ENCODE measurements at regions not wholly inside any gene's neighbourhood (a gene's known extent, or its start where the extent isn't known, plus 50 kb on each side); places are given as distances from the start of the nearest gene placed in this dataset.

GRCh38 chr1:116277840-116278540 is 95.1 kb upstream of the ATP1A1 start:
- no peak overlapping the region for H4K8ac ChIP-seq (replicated peaks; ENCODE audit: insufficient read length, low read depth, low read length)
- no peaks in the 10 kb centered on the region for H3K27me3 ChIP-seq (ENCODE audit: insufficient read depth, low read length)
- H3K79me2 ChIP-seq (ENCODE audit: insufficient read depth, low read length) = no peaks in the 10 kb centered on the region
- H2AK5ac ChIP-seq (ENCODE audit: insufficient read length, low read length) = no peak overlapping the region
- H3K4me1 ChIP-seq (ENCODE audit: insufficient read depth, low read length) = no peaks in the 10 kb centered on the region
- WGBS (ENCODE audit: extremely low coverage, insufficient read length, low lambda C conversion rate) = no CpG with 5 or more reads among the region's 6 CpGs
- no peak overlapping the region for H3K4ac ChIP-seq (ENCODE audit: low read depth, low read length)
- no peaks in the 10 kb centered on the region for H3K9me3 ChIP-seq (ENCODE audit: control insufficient read depth, low read depth, low read length)
- H2AFZ ChIP-seq (ENCODE audit: low read length) = no peak overlapping the region
- H2BK20ac ChIP-seq (ENCODE audit: low read depth, low read length, poor library complexity, severe bottlenecking) = no peak overlapping the region
- no peak overlapping the region for H4K91ac ChIP-seq (ENCODE audit: insufficient read length, low read depth, low read length)
- Mint-ChIP-seq H3K27ac (no peak overlapping the region), H3K27me3 (ENCODE audit: low read depth) (peaks cover 4% of the 10 kb centered on the region; the same call in 1 of the 2 replicates), H3K4me3 (no peak overlapping the region), H3K36me3 (ENCODE audit: insufficient read depth in 1 of 3, low read depth in 3 of 3) (no peaks in the 10 kb centered on the region; a peak in 2 of 7 replicates), H3K9me3 (peaks cover 3 to 8% of the 10 kb centered on the region in 2 experiments; a peak in 3 of 5 replicates), H3K4me1 (peaks cover 6 to 14% of the 10 kb centered on the region in 2 experiments; a peak in 3 of 4 replicates)
- H2BK120ac ChIP-seq (ENCODE audit: low read depth, low read length, poor library complexity, severe bottlenecking) = no peak overlapping the region
- H3K23ac ChIP-seq (ENCODE audit: insufficient read length, low read depth, low read length) = no peak overlapping the region
- no peak overlapping the region for H2BK5ac ChIP-seq (ENCODE audit: insufficient read length, low read length)
- H3K9ac ChIP-seq (ENCODE audit: extremely low read depth, insufficient read length, low read length) = no peak overlapping the region
- H2BK15ac ChIP-seq (ENCODE audit: low read depth, low read length) = no peak overlapping the region
- TF ChIP-seq, protein P1, sequence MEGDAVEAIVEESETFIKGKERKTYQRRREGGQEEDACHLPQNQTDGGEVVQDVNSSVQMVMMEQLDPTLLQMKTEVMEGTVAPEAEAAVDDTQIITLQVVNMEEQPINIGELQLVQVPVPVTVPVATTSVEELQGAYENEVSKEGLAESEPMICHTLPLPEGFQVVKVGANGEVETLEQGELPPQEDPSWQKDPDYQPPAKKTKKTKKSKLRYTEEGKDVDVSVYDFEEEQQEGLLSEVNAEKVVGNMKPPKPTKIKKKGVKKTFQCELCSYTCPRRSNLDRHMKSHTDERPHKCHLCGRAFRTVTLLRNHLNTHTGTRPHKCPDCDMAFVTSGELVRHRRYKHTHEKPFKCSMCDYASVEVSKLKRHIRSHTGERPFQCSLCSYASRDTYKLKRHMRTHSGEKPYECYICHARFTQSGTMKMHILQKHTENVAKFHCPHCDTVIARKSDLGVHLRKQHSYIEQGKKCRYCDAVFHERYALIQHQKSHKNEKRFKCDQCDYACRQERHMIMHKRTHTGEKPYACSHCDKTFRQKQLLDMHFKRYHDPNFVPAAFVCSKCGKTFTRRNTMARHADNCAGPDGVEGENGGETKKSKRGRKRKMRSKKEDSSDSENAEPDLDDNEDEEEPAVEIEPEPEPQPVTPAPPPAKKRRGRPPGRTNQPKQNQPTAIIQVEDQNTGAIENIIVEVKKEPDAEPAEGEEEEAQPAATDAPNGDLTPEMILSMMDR (conservative IDR thresholded peaks at IDR 0.05) = no peak
- no peak overlapping the region for H3T11ph ChIP-seq (ENCODE audit: low read length)
- H3K23me2 ChIP-seq (ENCODE audit: insufficient read length, low read depth, low read length, poor library complexity, severe bottlenecking) = no peaks in the 10 kb centered on the region
- no peaks in the 10 kb centered on the region for H4K20me1 ChIP-seq (ENCODE audit: control insufficient read depth, insufficient read depth, insufficient read length)
- H3K79me1 ChIP-seq (ENCODE audit: insufficient read depth, low read depth, low read length, poor library complexity, severe bottlenecking) = no peaks in the 10 kb centered on the region
- no peak overlapping the region for H3K27ac ChIP-seq (ENCODE audit: insufficient read length, low read depth, low read length)
- no peak overlapping the region for H3K14ac ChIP-seq (ENCODE audit: insufficient read depth, low read length)
- no peak for DNase-seq
- H4K5ac ChIP-seq (ENCODE audit: insufficient read length, low read depth, low read length) = no peak overlapping the region
- H2BK12ac ChIP-seq (ENCODE audit: insufficient read length, low read depth, low read length) = no peak overlapping the region
- H3K4me2 ChIP-seq (ENCODE audit: insufficient read depth, insufficient read length, low read length) = no peak overlapping the region
- H3K18ac ChIP-seq (ENCODE audit: insufficient read length, low read depth, low read length) = no peak overlapping the region
- H3K56ac ChIP-seq (ENCODE audit: insufficient read length, low read depth, low read length) = no peak overlapping the region
